GM03348 (cell line): ENCODE measurements at regions not wholly inside any gene's neighbourhood (a gene's known extent, or its start where the extent isn't known, plus 50 kb on each side); places are given as distances from the start of the nearest gene placed in this dataset.
"Not testable (repeated sequence)": the region's sequence is repeated elsewhere in the genome, so short reads cannot be mapped to it uniquely, and the experiment has no call there.

Source experiments
- DNase-seq: peaks from one replicate; pipeline ENCODE4 v3.0.0; 2012; ENCODE audit warnings: low spot score

- DNase-seq, result not testable (repeated sequence)
Observed at GRCh38 chr14:25316007-25316406, 266.1 kb upstream of the STXBP6 start.

- no peak for DNase-seq
Observed at GRCh38 chr14:25308244-25308643, 258.3 kb upstream of the STXBP6 start.

- DNase-seq, result no peak
Observed at GRCh38 chr14:25303934-25304333, 254.0 kb upstream of the STXBP6 start.

- DNase-seq, result no peak
Observed at GRCh38 chr14:25298238-25298637, 248.3 kb upstream of the STXBP6 start.

GRCh38 chr14:25290154-25290553, 240.2 kb upstream of the STXBP6 start:
- not testable (repeated sequence) for DNase-seq

GRCh38 chr14:25274529-25274928, 224.6 kb upstream of the STXBP6 start:
- no peak for DNase-seq

GRCh38 chr14:25267186-25267585, 217.2 kb upstream of the STXBP6 start:
- no peak for DNase-seq

- DNase-seq, result no peak
Observed at GRCh38 chr14:25259470-25259869, 209.5 kb upstream of the STXBP6 start.

- no peak for DNase-seq
Observed at GRCh38 chr14:25252793-25253192, 202.8 kb upstream of the STXBP6 start.

- no peak for DNase-seq
Observed at GRCh38 chr14:25250516-25250915, 200.6 kb upstream of the STXBP6 start.

GRCh38 chr14:25247609-25248008, 197.7 kb upstream of the STXBP6 start:
- no peak for DNase-seq

GRCh38 chr14:25246751-25247150, 196.8 kb upstream of the STXBP6 start:
- no peak for DNase-seq

GRCh38 chr14:25239170-25239569, 189.2 kb upstream of the STXBP6 start:
- DNase-seq, result no peak

GRCh38 chr14:25237845-25238244, 187.9 kb upstream of the STXBP6 start:
- peak; percentile 12 for DNase-seq

- no peak for DNase-seq
Observed at GRCh38 chr14:25233613-25234012, 183.7 kb upstream of the STXBP6 start.

GRCh38 chr14:25231004-25231403, 181.1 kb upstream of the STXBP6 start:
- no peak for DNase-seq

GRCh38 chr14:25226214-25226613, 176.3 kb upstream of the STXBP6 start:
- DNase-seq, result no peak

- no peak for DNase-seq
Observed at GRCh38 chr14:25222256-25222655, 172.3 kb upstream of the STXBP6 start.

- no peak for DNase-seq
Observed at GRCh38 chr14:25220514-25220913, 170.6 kb upstream of the STXBP6 start.

- DNase-seq, result no peak
Observed at GRCh38 chr14:25215607-25216006, 165.7 kb upstream of the STXBP6 start.

GRCh38 chr14:25197885-25198284, 147.9 kb upstream of the STXBP6 start:
- no peak for DNase-seq

GRCh38 chr14:25180221-25180620, 130.3 kb upstream of the STXBP6 start:
- DNase-seq, result no peak

- no peak for DNase-seq
Observed at GRCh38 chr14:25178255-25178654, 128.3 kb upstream of the STXBP6 start.

GRCh38 chr14:25150934-25151790, 101.2 kb upstream of the STXBP6 start:
- peak; percentile 59 for DNase-seq
